ENCODE measurements at regions not wholly inside any gene's neighbourhood (a gene's known extent, or its start where the extent isn't known, plus 50 kb on each side); places are given as distances from the start of the nearest gene placed in this dataset.
"Not testable (repeated sequence)": the region's sequence is repeated elsewhere in the genome, so short reads cannot be mapped to it uniquely, and the experiment has no call there.

GRCh38 chr2:17373741-17374140, 144.5 kb downstream of the RAD51AP2 start:
- Histone ChIP-seq H3K4me3 (ENCODE audit: low read depth in 1 of 5, low read length in 5 of 5) (no peak overlapping the region), H3K27me3 (ENCODE audit: control insufficient read depth in 5 of 5, insufficient read depth in 4 of 5, low read length in 5 of 5) (no peaks in the 10 kb centered on the region), H3K4me1 (ENCODE audit: control insufficient read depth in 5 of 5, insufficient read depth in 5 of 5, low read length in 5 of 5) (no peaks in the 10 kb centered on the region), H3K9ac (ENCODE audit: low read length in 5 of 5) (no peak overlapping the region), H3K27ac (ENCODE audit: low read depth, low read length) (no peak overlapping the region), H3K36me3 (ENCODE audit: control insufficient read depth in 5 of 5, insufficient read depth in 5 of 5, low read length in 5 of 5) (no peaks in the 10 kb centered on the region), H3K9me3 (ENCODE audit: control insufficient read depth in 5 of 5, low read length in 5 of 5) (no peaks in the 10 kb centered on the region)

DNA sequence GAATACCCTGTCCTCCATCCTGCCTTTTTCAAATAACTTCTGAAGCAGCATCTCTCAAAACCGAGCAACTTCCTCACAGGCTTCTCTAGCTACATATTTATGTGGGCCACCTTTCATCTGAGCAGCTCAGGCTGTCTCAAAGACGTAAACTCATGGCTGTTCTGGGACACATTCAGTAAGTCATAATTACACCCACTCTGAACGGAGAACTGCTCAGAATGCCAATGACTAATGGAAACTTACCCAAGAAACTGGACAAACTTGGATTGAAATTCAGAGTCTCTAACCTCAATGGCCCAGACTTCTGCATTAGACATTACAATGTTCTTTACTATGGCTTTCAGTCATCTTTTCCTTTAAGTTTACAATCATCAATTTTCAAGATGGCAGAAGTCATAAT, 145.2 kb downstream of the RAD51AP2 start:
- no peak overlapping the region for H3K4me3 ChIP-seq (ENCODE audit: low read depth in 1 of 5, low read length in 5 of 5)
- no peaks in the 10 kb centered on the region for H3K9me3 ChIP-seq (ENCODE audit: control insufficient read depth in 5 of 5, low read length in 5 of 5)
- no peak overlapping the region for H3K9ac ChIP-seq (ENCODE audit: low read length in 5 of 5)
- no peaks in the 10 kb centered on the region for H3K27me3 ChIP-seq (ENCODE audit: control insufficient read depth in 5 of 5, insufficient read depth in 4 of 5, low read length in 5 of 5)
- H3K27ac ChIP-seq (ENCODE audit: low read depth, low read length), result no peak overlapping the region
- no peaks in the 10 kb centered on the region for H3K4me1 ChIP-seq (ENCODE audit: control insufficient read depth in 5 of 5, insufficient read depth in 5 of 5, low read length in 5 of 5)
- H3K36me3 ChIP-seq (ENCODE audit: control insufficient read depth in 5 of 5, insufficient read depth in 5 of 5, low read length in 5 of 5), result no peaks in the 10 kb centered on the region

GRCh38 chr2:17363846-17364245, 154.4 kb downstream of the RAD51AP2 start:
- Histone ChIP-seq H3K27me3 (ENCODE audit: control insufficient read depth in 5 of 5, insufficient read depth in 4 of 5, low read length in 5 of 5) (no peaks in the 10 kb centered on the region), H3K4me3 (ENCODE audit: low read depth in 1 of 5, low read length in 5 of 5) (no peak overlapping the region), H3K27ac (ENCODE audit: low read depth, low read length) (no peak overlapping the region), H3K36me3 (ENCODE audit: control insufficient read depth in 5 of 5, insufficient read depth in 5 of 5, low read length in 5 of 5) (no peaks in the 10 kb centered on the region), H3K4me1 (ENCODE audit: control insufficient read depth in 5 of 5, insufficient read depth in 5 of 5, low read length in 5 of 5) (no peaks in the 10 kb centered on the region), H3K9me3 (ENCODE audit: control insufficient read depth in 5 of 5, low read length in 5 of 5) (peaks cover 0 to 2% (median 0%) of the 10 kb centered on the region in 5 donors), H3K9ac (ENCODE audit: low read length in 5 of 5) (no peak overlapping the region)

GRCh38 chr2:17362956-17363355, 155.3 kb downstream of the RAD51AP2 start:
- Histone ChIP-seq H3K36me3 (ENCODE audit: control insufficient read depth in 5 of 5, insufficient read depth in 5 of 5, low read length in 5 of 5) (no peaks in the 10 kb centered on the region), H3K4me3 (ENCODE audit: low read depth in 1 of 5, low read length in 5 of 5) (no peak overlapping the region)

DNA sequence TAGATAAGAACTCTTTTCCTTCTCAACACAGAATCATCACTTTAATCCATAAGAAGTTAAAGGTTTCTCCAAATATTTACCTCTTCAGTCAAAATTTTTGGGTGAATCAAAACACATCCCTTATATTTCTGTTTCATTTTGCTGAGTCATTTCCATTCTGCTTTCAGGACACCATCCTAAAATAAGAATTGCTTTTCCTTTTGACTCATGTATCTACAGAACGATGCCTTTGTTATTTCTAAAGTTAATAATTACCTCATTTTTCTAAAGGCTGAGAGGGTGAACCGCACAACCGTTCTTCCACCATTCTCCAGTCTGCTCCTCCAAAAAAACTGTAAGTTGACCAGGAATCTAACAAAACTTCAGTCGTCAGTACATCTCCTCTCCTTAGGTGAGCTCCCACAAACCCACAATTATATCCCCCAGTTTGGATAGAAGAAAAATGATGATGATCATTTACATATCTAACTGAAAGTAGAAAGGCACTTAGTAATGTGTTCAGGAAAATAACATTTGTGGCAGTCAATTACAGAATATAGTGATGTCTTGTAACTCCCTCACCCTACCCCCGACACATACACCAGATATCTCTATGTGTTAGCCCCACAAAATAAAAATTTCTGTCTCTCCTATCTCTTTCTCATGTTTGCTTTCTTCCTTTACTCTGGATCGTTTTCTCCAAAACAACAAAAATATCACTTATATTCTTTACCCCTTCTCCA, 162.5 kb downstream of the RAD51AP2 start:
- H3K4me3 ChIP-seq (ENCODE audit: low read depth in 1 of 5, low read length in 5 of 5), result no peak overlapping the region
- H3K4me1 ChIP-seq (ENCODE audit: control insufficient read depth in 5 of 5, insufficient read depth in 5 of 5, low read length in 5 of 5), result no peaks in the 10 kb centered on the region
- H3K9me3 ChIP-seq (ENCODE audit: control insufficient read depth in 5 of 5, low read length in 5 of 5), result peaks cover 0 to 3% (median 0%) of the 10 kb centered on the region in 5 donors
- no peak overlapping the region for H3K9ac ChIP-seq (ENCODE audit: low read length in 5 of 5)
- H3K36me3 ChIP-seq (ENCODE audit: control insufficient read depth in 5 of 5, insufficient read depth in 5 of 5, low read length in 5 of 5), result no peaks in the 10 kb centered on the region
- H3K27me3 ChIP-seq (ENCODE audit: control insufficient read depth in 5 of 5, insufficient read depth in 4 of 5, low read length in 5 of 5), result no peaks in the 10 kb centered on the region
- no peak overlapping the region for H3K27ac ChIP-seq (ENCODE audit: low read depth, low read length)

More at GRCh38 chr2:17362956-17363355, 155.3 kb downstream of the RAD51AP2 start:
- H3K9me3 ChIP-seq (ENCODE audit: control insufficient read depth in 5 of 5, low read length in 5 of 5), result peaks cover 0 to 2% (median 0%) of the 10 kb centered on the region in 5 donors
- no peak overlapping the region for H3K27ac ChIP-seq (ENCODE audit: low read depth, low read length)
- H3K27me3 ChIP-seq (ENCODE audit: control insufficient read depth in 5 of 5, insufficient read depth in 4 of 5, low read length in 5 of 5), result no peaks in the 10 kb centered on the region
- H3K4me1 ChIP-seq (ENCODE audit: control insufficient read depth in 5 of 5, insufficient read depth in 5 of 5, low read length in 5 of 5), result no peaks in the 10 kb centered on the region
- no peak overlapping the region for H3K9ac ChIP-seq (ENCODE audit: low read length in 5 of 5)

GRCh38 chr2:17353263-17353662, 165.0 kb downstream of the RAD51AP2 start:
- no peaks in the 10 kb centered on the region for H3K36me3 ChIP-seq (ENCODE audit: control insufficient read depth in 5 of 5, insufficient read depth in 5 of 5, low read length in 5 of 5)
- no peaks in the 10 kb centered on the region for H3K4me1 ChIP-seq (ENCODE audit: control insufficient read depth in 5 of 5, insufficient read depth in 5 of 5, low read length in 5 of 5)
- peaks cover 0 to 3% (median 0%) of the 10 kb centered on the region in 5 donors for H3K9me3 ChIP-seq (ENCODE audit: control insufficient read depth in 5 of 5, low read length in 5 of 5)
- H3K27ac ChIP-seq (ENCODE audit: low read depth, low read length), result no peak overlapping the region
- H3K4me3 ChIP-seq (ENCODE audit: low read depth in 1 of 5, low read length in 5 of 5), result no peak overlapping the region
- no peaks in the 10 kb centered on the region for H3K27me3 ChIP-seq (ENCODE audit: control insufficient read depth in 5 of 5, insufficient read depth in 4 of 5, low read length in 5 of 5)
- H3K9ac ChIP-seq (ENCODE audit: low read length in 5 of 5), result no peak overlapping the region

GRCh38 chr2:17342692-17343091, 175.5 kb downstream of the RAD51AP2 start:
- not testable (repeated sequence) for H3K36me3 ChIP-seq (ENCODE audit: control insufficient read depth in 5 of 5, insufficient read depth in 5 of 5, low read length in 5 of 5); H3K4me1 ChIP-seq (ENCODE audit: control insufficient read depth in 5 of 5, insufficient read depth in 5 of 5, low read length in 5 of 5); H3K9ac ChIP-seq (ENCODE audit: low read length in 5 of 5); H3K27me3 ChIP-seq (ENCODE audit: control insufficient read depth in 5 of 5, insufficient read depth in 4 of 5, low read length in 5 of 5); H3K27ac ChIP-seq (ENCODE audit: low read depth, low read length); H3K9me3 ChIP-seq (ENCODE audit: control insufficient read depth in 5 of 5, low read length in 5 of 5); H3K4me3 ChIP-seq (ENCODE audit: low read depth in 1 of 5, low read length in 5 of 5)

- Histone ChIP-seq H3K4me3 (ENCODE audit: low read depth in 1 of 5, low read length in 5 of 5) (no peak overlapping the region), H3K4me1 (ENCODE audit: control insufficient read depth in 5 of 5, insufficient read depth in 5 of 5, low read length in 5 of 5) (no peaks in the 10 kb centered on the region), H3K27me3 (ENCODE audit: control insufficient read depth in 5 of 5, insufficient read depth in 4 of 5, low read length in 5 of 5) (no peaks in the 10 kb centered on the region), H3K9ac (ENCODE audit: low read length in 5 of 5) (no peak overlapping the region), H3K36me3 (ENCODE audit: control insufficient read depth in 5 of 5, insufficient read depth in 5 of 5, low read length in 5 of 5) (no peaks in the 10 kb centered on the region), H3K27ac (ENCODE audit: low read depth, low read length) (no peak overlapping the region), H3K9me3 (ENCODE audit: control insufficient read depth in 5 of 5, low read length in 5 of 5) (peaks cover 0 to 2% (median 0%) of the 10 kb centered on the region in 5 donors)
Observed at GRCh38 chr2:17337507-17337906, 180.7 kb downstream of the RAD51AP2 start.

GRCh38 chr2:17336458-17336857, 181.8 kb downstream of the RAD51AP2 start:
- no peak overlapping the region for H3K27ac ChIP-seq (ENCODE audit: low read depth, low read length)
- H3K4me1 ChIP-seq (ENCODE audit: control insufficient read depth in 5 of 5, insufficient read depth in 5 of 5, low read length in 5 of 5), result no peaks in the 10 kb centered on the region
- no peak overlapping the region for H3K4me3 ChIP-seq (ENCODE audit: low read depth in 1 of 5, low read length in 5 of 5)
- no peaks in the 10 kb centered on the region for H3K36me3 ChIP-seq (ENCODE audit: control insufficient read depth in 5 of 5, insufficient read depth in 5 of 5, low read length in 5 of 5)
- no peak overlapping the region for H3K9ac ChIP-seq (ENCODE audit: low read length in 5 of 5)
- peaks cover 0 to 2% (median 0%) of the 10 kb centered on the region in 5 donors for H3K9me3 ChIP-seq (ENCODE audit: control insufficient read depth in 5 of 5, low read length in 5 of 5)
- H3K27me3 ChIP-seq (ENCODE audit: control insufficient read depth in 5 of 5, insufficient read depth in 4 of 5, low read length in 5 of 5), result no peaks in the 10 kb centered on the region

- no peak overlapping the region for H3K9ac ChIP-seq (ENCODE audit: low read length in 5 of 5)
- H3K27me3 ChIP-seq (ENCODE audit: control insufficient read depth in 5 of 5, insufficient read depth in 4 of 5, low read length in 5 of 5), result no peaks in the 10 kb centered on the region
- no peaks in the 10 kb centered on the region for H3K4me1 ChIP-seq (ENCODE audit: control insufficient read depth in 5 of 5, insufficient read depth in 5 of 5, low read length in 5 of 5)
Observed at GRCh38 chr2:17334300-17334699, 183.9 kb downstream of the RAD51AP2 start.

More at GRCh38 chr2:17334300-17334699, 183.9 kb downstream of the RAD51AP2 start:
- Histone ChIP-seq H3K36me3 (ENCODE audit: control insufficient read depth in 5 of 5, insufficient read depth in 5 of 5, low read length in 5 of 5) (no peaks in the 10 kb centered on the region), H3K9me3 (ENCODE audit: control insufficient read depth in 5 of 5, low read length in 5 of 5) (peaks cover 0 to 2% (median 0%) of the 10 kb centered on the region in 5 donors), H3K4me3 (ENCODE audit: low read depth in 1 of 5, low read length in 5 of 5) (no peak overlapping the region), H3K27ac (ENCODE audit: low read depth, low read length) (no peak overlapping the region)

Data from subcutaneous abdominal adipose tissue (tissue), 5 donors.